Left ventricle myocardium inferior (tissue), 1 donor: ENCODE measurements at regions not wholly inside any gene's neighbourhood (a gene's known extent, or its start where the extent isn't known, plus 50 kb on each side); places are given as distances from the start of the nearest gene placed in this dataset.
"Not testable (repeated sequence)": the region's sequence is repeated elsewhere in the genome, so short reads cannot be mapped to it uniquely, and the experiment has no call there.

Source experiments
- DNase-seq: peaks from one replicate; pipeline ENCODE4 v3.0.0-alpha.2; 2020
- H3K27ac ChIP-seq: fragments of 200-600 bp; replicated peaks from 2 replicates; pipeline ENCODE4 v1.8.0; 2021
- H3K27me3 ChIP-seq: fragments of 200-600 bp; 2 replicates; pipeline ENCODE4 v1.8.0; 2021; ENCODE audit warnings: low read depth
- H3K36me3 ChIP-seq: fragments of 200-600 bp; 2 replicates; pipeline ENCODE4 v1.8.0; 2021
- H3K4me1 ChIP-seq: fragments of 200-600 bp; 2 replicates; pipeline ENCODE4 v1.8.0; 2021
- H3K4me3 ChIP-seq: fragments of 200-600 bp; 2 replicates; pipeline ENCODE4 v1.8.0; 2021; ENCODE audit warnings: mild to moderate bottlenecking, moderate library complexity
- H3K9me3 ChIP-seq: fragments of 200-600 bp; replicated peaks from 2 replicates; pipeline ENCODE4 v1.8.0; 2021
- intact Hi-C: fragments of 100-400 bp; cut with micrococcal nuclease; formaldehyde crosslinking; loops from one replicate; pipeline ENCODE4 v1.11.0; 2022
- TF ChIP-seq, protein P1 (sequence below): fragments of 200-600 bp; IDR thresholded peaks from 2 replicates; pipeline ENCODE4 v1.8.0; 2021; ENCODE audit warnings: antibody characterized with exemption, mild to moderate bottlenecking, borderline replicate concordance
- donor health status: DM: no; HTN: yes; CAD: no; lungs with severe emphysema.

DNA sequence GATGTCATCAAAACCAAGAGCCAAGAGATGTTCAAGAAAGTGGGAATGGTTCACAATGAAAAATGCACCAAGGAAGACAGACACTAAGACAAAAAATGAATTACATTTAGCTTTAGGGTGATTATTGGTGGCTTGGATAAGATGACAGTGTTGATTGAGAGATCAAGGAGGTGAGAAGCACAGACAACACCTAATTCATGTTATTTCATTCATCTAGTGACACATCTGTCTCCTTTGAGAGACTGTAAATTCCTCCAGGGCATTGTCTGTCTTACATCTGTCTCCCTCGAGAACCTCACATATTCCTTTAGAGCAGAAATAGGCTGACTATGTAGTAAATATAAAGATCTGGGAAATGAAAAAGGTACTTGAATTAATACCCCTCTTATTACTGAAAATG is 94.2 kb upstream of the SMIM31 start:
- Histone ChIP-seq H3K4me1 (no peaks in the 10 kb centered on the region), H3K27me3 (no peaks in the 10 kb centered on the region), H3K27ac (no peak overlapping the region), H3K36me3 (no peaks in the 10 kb centered on the region), H3K9me3 (peaks cover 13% of the 10 kb centered on the region), H3K4me3 (no peak overlapping the region)
- TF ChIP-seq, protein P1, sequence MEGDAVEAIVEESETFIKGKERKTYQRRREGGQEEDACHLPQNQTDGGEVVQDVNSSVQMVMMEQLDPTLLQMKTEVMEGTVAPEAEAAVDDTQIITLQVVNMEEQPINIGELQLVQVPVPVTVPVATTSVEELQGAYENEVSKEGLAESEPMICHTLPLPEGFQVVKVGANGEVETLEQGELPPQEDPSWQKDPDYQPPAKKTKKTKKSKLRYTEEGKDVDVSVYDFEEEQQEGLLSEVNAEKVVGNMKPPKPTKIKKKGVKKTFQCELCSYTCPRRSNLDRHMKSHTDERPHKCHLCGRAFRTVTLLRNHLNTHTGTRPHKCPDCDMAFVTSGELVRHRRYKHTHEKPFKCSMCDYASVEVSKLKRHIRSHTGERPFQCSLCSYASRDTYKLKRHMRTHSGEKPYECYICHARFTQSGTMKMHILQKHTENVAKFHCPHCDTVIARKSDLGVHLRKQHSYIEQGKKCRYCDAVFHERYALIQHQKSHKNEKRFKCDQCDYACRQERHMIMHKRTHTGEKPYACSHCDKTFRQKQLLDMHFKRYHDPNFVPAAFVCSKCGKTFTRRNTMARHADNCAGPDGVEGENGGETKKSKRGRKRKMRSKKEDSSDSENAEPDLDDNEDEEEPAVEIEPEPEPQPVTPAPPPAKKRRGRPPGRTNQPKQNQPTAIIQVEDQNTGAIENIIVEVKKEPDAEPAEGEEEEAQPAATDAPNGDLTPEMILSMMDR: no peak
- DNase-seq: no peak
- intact Hi-C loops: no loop called here

DNA sequence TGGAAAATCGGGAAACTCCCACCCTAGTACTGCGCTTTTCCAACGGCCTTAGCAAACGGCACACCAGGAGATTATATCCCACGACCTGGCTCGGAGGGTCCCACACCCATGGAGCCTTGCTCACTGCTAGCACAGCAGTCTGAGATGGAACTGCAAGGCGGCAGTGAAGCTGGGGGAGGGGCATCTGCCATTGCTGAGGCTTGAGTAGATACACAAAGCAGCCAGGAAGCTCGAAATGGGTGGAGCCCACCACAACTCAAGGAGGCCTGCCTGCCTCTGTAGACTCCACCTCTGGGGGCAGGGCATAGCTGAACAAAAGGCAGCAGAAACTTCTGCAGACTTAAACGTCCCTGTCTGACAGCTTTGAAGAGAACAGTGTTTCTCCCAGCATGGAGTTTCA is 77.8 kb upstream of the SMIM31 start:
- intact Hi-C loops, H3K4me1 ChIP-seq, DNase-seq, H3K9me3 ChIP-seq, H3K27me3 ChIP-seq, H3K4me3 ChIP-seq, H3K27ac ChIP-seq, H3K36me3 ChIP-seq: not testable (repeated sequence)

DNA sequence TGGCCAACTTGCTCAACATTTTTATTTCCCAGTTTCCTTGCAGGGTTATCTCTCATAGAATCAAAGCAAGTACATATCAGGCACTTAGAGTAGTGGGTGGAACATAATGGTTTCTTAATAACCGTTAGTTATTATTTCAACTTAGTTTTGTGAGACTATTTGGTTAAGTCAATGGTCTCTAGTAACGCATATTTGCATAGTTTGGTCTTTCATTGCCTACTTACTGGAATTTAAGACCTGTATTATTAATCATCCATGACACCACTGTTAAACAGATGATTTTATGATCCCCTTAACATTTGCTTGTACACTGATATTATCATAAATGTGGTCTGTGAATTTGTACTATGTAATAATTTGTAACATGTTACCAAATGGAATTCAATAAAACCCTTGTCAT is 70.9 kb upstream of the SMIM31 start:
- TF ChIP-seq, protein P1: no peak
- no peak overlapping the region for H3K27ac ChIP-seq
- no peaks in the 10 kb centered on the region for H3K36me3 ChIP-seq
- H3K27me3 ChIP-seq: no peaks in the 10 kb centered on the region
- no peaks in the 10 kb centered on the region for H3K9me3 ChIP-seq
- intact Hi-C loops: no loop called here
- no peaks in the 10 kb centered on the region for H3K4me1 ChIP-seq
- no peak overlapping the region for H3K4me3 ChIP-seq
- DNase-seq: no peak

DNA sequence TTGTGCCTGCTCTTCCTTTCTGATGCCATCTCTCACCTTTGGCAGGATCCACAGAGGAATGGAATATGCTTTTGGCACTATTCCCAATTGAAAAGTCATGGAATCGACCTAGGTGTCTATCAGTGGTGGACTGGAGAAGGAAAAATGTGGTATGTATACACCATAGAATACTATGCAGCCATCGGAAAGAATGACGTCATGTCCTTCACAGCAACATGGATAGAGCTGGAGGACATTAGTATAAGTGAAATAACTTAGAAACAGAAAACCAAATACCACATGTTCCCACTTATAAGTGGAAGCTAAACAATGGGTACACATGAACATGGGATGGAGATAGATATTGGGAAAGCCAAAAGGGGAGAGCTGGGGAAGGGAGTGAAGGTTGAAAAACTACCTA is 58.3 kb upstream of the SMIM31 start:
- no peak for DNase-seq
- Histone ChIP-seq H3K4me3 (no peak overlapping the region), H3K27me3 (no peaks in the 10 kb centered on the region), H3K36me3 (no peaks in the 10 kb centered on the region), H3K9me3 (no peaks in the 10 kb centered on the region), H3K27ac (no peak overlapping the region), H3K4me1 (no peaks in the 10 kb centered on the region)
- TF ChIP-seq, protein P1: no peak
- intact Hi-C loops: no loop called here

DNA sequence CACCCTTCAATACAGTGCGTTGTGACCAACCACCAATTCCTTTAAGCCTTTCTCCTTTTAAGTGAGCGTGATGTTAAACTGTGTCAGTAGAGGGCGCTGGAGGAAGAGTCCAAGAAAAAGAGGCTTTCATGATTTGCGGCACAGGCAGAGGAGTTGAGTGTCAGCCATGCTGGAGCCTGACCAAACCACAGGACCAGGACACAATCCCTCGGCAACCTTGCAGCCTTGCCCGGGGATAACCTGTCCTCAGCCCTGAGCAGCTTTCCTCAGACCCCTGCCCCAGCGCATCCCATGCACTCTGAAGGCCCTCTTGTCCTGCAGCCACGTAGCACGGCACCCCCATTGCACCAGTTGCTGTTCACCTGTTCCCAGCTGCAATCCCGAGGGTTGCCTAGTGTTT is 53.5 kb upstream of the SMIM31 start:
- no peak for DNase-seq
- intact Hi-C loops: no loop called here
- H3K27ac ChIP-seq: no peak overlapping the region
- no peak overlapping the region for H3K4me3 ChIP-seq
- H3K9me3 ChIP-seq: no peaks in the 10 kb centered on the region
- TF ChIP-seq, protein P1: peak; percentile 29
- no peaks in the 10 kb centered on the region for H3K4me1 ChIP-seq
- H3K36me3 ChIP-seq: no peaks in the 10 kb centered on the region
- H3K27me3 ChIP-seq: no peaks in the 10 kb centered on the region

DNA sequence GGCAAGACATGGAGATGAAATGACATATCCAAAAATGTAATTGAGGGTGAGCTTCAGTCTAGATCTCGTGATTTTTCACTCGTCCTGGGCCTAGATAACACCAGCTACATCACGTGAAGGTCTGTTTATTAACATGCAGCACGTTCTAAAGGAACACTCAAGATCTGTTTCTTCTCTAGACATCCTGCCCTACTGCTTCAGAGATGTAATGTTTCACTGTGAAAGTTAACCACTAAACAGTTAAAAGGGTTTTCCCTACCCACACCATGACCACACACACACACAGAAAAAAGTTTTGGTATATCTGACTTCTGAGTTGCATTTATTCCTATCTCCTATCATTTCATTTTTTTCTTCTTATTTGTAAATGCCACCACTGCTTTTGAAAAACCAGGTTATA is 52.3 kb upstream of the SMIM31 start:
- TF ChIP-seq, protein P1: no peak

More for the DNA sequence above, 52.3 kb upstream of the SMIM31 start:
- DNase-seq: no peak
- Histone ChIP-seq H3K27me3 (no peaks in the 10 kb centered on the region), H3K4me1 (no peaks in the 10 kb centered on the region), H3K36me3 (no peaks in the 10 kb centered on the region), H3K27ac (no peak overlapping the region), H3K9me3 (no peaks in the 10 kb centered on the region), H3K4me3 (no peak overlapping the region)
- intact Hi-C loops: no loop called here
